GM12891 (cell line): ENCODE measurements at regions not wholly inside any gene's neighbourhood (a gene's known extent, or its start where the extent isn't known, plus 50 kb on each side); places are given as distances from the start of the nearest gene placed in this dataset.

ENCODE experiments used
- PAX5 ChIP-seq: IDR thresholded peaks from 2 replicates; pipeline ENCODE4 v1.6.1; 2011; ENCODE audit warnings: low read length, moderate library complexity, mild to moderate bottlenecking; ENCODE audit not compliant: insufficient read depth, severe bottlenecking
- POLR2A ChIP-seq: IDR thresholded peaks from 2 replicates; pipeline ENCODE4 v1.6.1; 2011; ENCODE audit warnings: low read depth, low read length, control low read depth
- POLR2AphosphoS5 ChIP-seq: IDR thresholded peaks from 2 replicates; pipeline ENCODE4 v1.6.1; 2011; ENCODE audit warnings: low read depth, low read length, control low read depth
- POU2F2 ChIP-seq: IDR thresholded peaks from 2 replicates; pipeline ENCODE4 v1.6.1; 2011; ENCODE audit warnings: low read depth, mild to moderate bottlenecking, control low read depth, low read length, moderate library complexity
- SPI1 ChIP-seq: IDR thresholded peaks from 2 replicates; pipeline ENCODE4 v1.6.1; 2011; ENCODE audit warnings: low read depth, low read length, control low read depth
- TAF1 ChIP-seq: IDR thresholded peaks from 2 replicates; pipeline ENCODE4 v1.6.1; 2011; ENCODE audit warnings: low read depth, low read length, control low read depth

DNA sequence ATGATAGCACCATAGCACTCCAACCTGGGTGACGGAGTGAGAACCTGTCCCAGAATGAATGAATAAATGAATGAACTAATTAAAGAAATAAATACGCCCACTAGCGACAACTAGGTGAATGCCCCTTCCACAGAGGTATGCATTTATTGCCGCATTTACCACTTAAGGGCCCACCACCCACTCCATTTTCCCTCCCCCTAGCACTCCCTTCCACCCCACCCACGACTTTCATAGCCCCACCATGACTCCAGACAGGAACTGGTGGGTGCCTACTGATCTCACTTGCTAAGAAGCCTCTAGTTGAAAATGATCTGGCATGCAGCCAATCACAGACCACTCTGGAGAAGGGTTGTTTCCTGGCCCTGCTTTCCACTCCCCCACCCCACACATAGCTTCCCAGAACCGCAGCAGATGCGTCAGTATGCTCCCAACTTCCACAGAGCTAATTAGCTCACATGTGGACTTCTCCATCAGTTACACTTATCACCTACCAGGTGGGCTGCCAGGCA is 167.6 kb downstream of the WT1 start:
- TF ChIP-seq POLR2AphosphoS5 = no peak
- no peak for TF ChIP-seq POLR2A
- TF ChIP-seq TAF1 = no peak
- no peak for TF ChIP-seq POU2F2
- no peak for TF ChIP-seq SPI1
- TF ChIP-seq PAX5 = no peak
